Karpas-422 (cell line): ENCODE measurements at regions not wholly inside any gene's neighbourhood (a gene's known extent, or its start where the extent isn't known, plus 50 kb on each side); places are given as distances from the start of the nearest gene placed in this dataset.
"Not testable (repeated sequence)": the region's sequence is repeated elsewhere in the genome, so short reads cannot be mapped to it uniquely, and the experiment has no call there.

Experiments used
- DNase-seq: peaks from one replicate; pipeline ENCODE4 v3.0.0-alpha.2; 2015
- H2AFZ ChIP-seq: fragments of 200-600 bp; sonication (generic); 2 replicates; pipeline ENCODE4 v1.6.1; 2014; ENCODE audit warnings: antibody characterized with exemption, low read length, mixed read lengths
- H3K27ac ChIP-seq: fragments of 200-600 bp; sonication (generic); 2 replicates; pipeline ENCODE4 v1.5.1; 2014; ENCODE audit warnings: mild to moderate bottlenecking, low read length, moderate library complexity
- H3K27me3 ChIP-seq: fragments of 200-600 bp; sonication (generic); 2 replicates; pipeline ENCODE4 v1.6.1; 2014; ENCODE audit warnings: low read length, mixed read lengths
- H3K36me3 ChIP-seq: fragments of 200-600 bp; sonication (generic); 2 replicates; pipeline ENCODE4 v1.6.1; 2014; ENCODE audit warnings: low read length, mixed read lengths; ENCODE audit not compliant: insufficient read depth
- H3K4me1 ChIP-seq: fragments of 200-600 bp; sonication (generic); 2 replicates; pipeline ENCODE4 v1.6.1; 2014; ENCODE audit warnings: mild to moderate bottlenecking, low read length, mixed read lengths
- H3K4me2 ChIP-seq: fragments of 200-600 bp; sonication (generic); 2 replicates; pipeline ENCODE4 v1.6.1; 2014; ENCODE audit warnings: low read length, low read depth, mild to moderate bottlenecking; ENCODE audit not compliant: poor library complexity, severe bottlenecking
- H3K4me3 ChIP-seq: fragments of 200-600 bp; sonication (generic); 2 replicates; pipeline ENCODE4 v1.5.1; 2014; ENCODE audit warnings: mild to moderate bottlenecking, antibody characterized with exemption, low read length, mixed read lengths
- H3K79me2 ChIP-seq: fragments of 200-600 bp; sonication (generic); 2 replicates; pipeline ENCODE4 v1.6.1; 2014; ENCODE audit warnings: mild to moderate bottlenecking, low read length, mixed read lengths
- H3K9ac ChIP-seq: fragments of 200-600 bp; sonication (generic); 2 replicates; pipeline ENCODE4 v1.6.0; 2014; ENCODE audit warnings: low read length
- H3K9me2 ChIP-seq: fragments of 200-600 bp; sonication (generic), shearing (Covaris generic); replicated peaks from 2 replicates; pipeline ENCODE4 v1.6.0; 2014; ENCODE audit warnings: mild to moderate bottlenecking, low read length, moderate library complexity; ENCODE audit not compliant: insufficient read depth
- H3K9me3 ChIP-seq: fragments of 300-700, 200-600 bp; sonication (generic); 2 replicates; pipeline ENCODE4 v1.6.1; 2014; ENCODE audit warnings: low read length, mixed read lengths
- H4K20me1 ChIP-seq: fragments of 200-600 bp; sonication (generic); 2 replicates; pipeline ENCODE4 v1.6.1; 2014; ENCODE audit warnings: mild to moderate bottlenecking, antibody characterized with exemption, low read length, low read depth; ENCODE audit not compliant: insufficient read depth

DNA sequence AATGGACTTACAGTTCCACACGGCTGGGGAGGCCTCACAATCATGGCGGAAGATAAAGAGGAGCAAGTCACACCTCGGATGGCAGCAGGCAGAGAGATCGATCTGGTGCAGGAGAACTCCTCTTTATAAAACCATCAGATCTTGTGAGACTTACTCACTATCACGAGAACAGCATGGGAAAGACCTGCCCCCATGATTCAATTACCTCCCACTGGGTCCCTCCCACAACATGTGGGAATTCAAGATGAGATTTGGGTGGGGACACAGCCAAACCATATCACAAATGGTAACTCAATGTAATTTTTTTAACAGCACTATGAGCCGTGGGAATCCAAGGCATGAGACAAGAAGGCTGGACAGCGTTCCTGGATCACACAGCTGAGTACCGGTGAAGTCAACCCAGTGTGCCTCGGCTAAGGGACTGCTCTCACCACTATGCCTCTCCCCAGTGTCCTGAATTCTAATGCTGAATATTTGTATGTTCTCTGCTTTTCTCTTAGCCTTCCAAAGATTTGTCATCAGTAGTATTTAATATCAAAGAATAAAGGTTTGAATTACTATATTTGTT, 84.3 kb downstream of the IRS2 start:
- not testable (repeated sequence) for H3K27me3 ChIP-seq, H3K27ac ChIP-seq, H2AFZ ChIP-seq, H3K9me2 ChIP-seq, DNase-seq, H3K9ac ChIP-seq, H3K4me2 ChIP-seq, H3K4me3 ChIP-seq, H3K9me3 ChIP-seq, H4K20me1 ChIP-seq, H3K36me3 ChIP-seq, H3K79me2 ChIP-seq, H3K4me1 ChIP-seq

DNA sequence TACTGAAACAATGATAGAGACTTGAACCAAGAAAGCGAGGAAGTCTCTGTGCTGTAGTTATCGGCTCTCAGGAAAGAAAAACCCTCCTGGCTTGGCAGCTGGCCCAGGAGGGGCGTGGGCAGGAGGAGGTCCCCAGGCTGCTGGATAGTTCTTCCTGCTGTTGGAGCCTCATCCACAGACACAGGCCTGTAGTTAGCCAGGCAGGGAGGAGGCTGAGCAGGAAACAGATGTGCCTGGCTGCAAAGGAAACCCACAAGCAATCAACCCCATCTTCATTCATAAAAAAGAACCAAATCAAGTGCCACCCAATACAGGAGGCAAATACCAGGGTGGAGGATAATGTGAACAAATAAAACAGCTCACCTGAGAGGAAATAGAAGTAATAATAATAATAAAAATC, 86.2 kb downstream of the IRS2 start:
- DNase-seq, result no peak
- H4K20me1 ChIP-seq, result no peaks in the 10 kb centered on the region
- H3K4me1 ChIP-seq, result no peaks in the 10 kb centered on the region
- no peak overlapping the region for H3K9ac ChIP-seq
- H3K36me3 ChIP-seq, result no peaks in the 10 kb centered on the region
- no peak overlapping the region for H2AFZ ChIP-seq
- no peaks in the 10 kb centered on the region for H3K9me2 ChIP-seq
- H3K27me3 ChIP-seq, result no peaks in the 10 kb centered on the region
- no peak overlapping the region for H3K4me3 ChIP-seq
- H3K9me3 ChIP-seq, result no peaks in the 10 kb centered on the region
- no peak overlapping the region for H3K27ac ChIP-seq
- no peaks in the 10 kb centered on the region for H3K79me2 ChIP-seq
- no peak overlapping the region for H3K4me2 ChIP-seq

DNA sequence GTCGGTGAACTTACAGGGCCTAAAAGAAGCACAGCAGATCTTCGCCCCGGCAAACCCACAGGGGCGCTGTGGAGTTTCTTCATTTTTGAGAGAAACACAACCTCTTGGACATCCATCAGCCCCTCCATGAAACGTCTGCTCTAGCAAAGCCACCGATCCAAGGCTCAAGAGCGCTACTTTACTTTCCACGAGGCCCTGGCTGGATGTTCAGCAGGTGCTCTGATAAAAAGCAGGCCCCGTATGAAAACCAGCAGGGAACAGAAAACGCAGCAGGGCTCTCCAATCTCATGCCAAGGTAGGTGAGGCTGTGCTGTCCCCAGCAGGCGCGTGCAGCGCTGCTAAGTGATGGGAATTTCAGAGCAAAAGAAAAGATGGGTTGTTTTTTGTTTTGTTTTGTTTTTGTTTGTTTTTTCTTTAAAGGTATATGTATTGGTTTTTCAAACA, 86.7 kb downstream of the IRS2 start:
- H3K4me2 ChIP-seq, result no peak overlapping the region
- no peak overlapping the region for H2AFZ ChIP-seq
- no peaks in the 10 kb centered on the region for H3K79me2 ChIP-seq
- no peak overlapping the region for H3K4me3 ChIP-seq
- no peaks in the 10 kb centered on the region for H3K4me1 ChIP-seq
- no peaks in the 10 kb centered on the region for H3K9me2 ChIP-seq
- H3K9me3 ChIP-seq, result no peaks in the 10 kb centered on the region
- no peaks in the 10 kb centered on the region for H3K36me3 ChIP-seq
- no peaks in the 10 kb centered on the region for H4K20me1 ChIP-seq
- no peak overlapping the region for H3K9ac ChIP-seq
- H3K27ac ChIP-seq, result no peak overlapping the region
- H3K27me3 ChIP-seq, result no peaks in the 10 kb centered on the region
- DNase-seq, result no peak

DNA sequence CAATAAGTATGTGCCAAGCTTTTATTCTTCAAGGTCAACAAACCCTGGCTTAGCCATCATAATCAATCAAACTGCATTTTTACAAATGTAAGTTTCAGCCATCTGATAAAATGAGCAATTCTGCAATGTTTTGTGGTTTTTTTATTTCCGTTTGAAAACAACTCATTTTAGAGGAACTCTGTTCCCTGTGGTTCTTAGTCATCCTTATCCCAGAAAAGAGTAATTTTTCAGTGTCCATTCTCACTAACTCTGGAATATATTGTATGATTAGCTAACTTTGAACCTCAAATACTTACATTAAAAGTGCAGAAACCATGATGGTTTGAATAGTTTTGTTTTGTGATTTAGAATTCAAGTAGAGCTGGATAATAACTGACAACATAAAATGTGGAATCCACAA, 87.6 kb downstream of the IRS2 start:
- Histone ChIP-seq H3K4me2 (no peak overlapping the region), H3K36me3 (no peaks in the 10 kb centered on the region), H3K9me2 (no peaks in the 10 kb centered on the region), H4K20me1 (no peaks in the 10 kb centered on the region), H3K27ac (no peak overlapping the region), H3K27me3 (no peaks in the 10 kb centered on the region), H3K4me1 (no peaks in the 10 kb centered on the region), H3K4me3 (no peak overlapping the region), H3K9ac (no peak overlapping the region), H3K79me2 (no peaks in the 10 kb centered on the region), H2AFZ (no peak overlapping the region), H3K9me3 (no peaks in the 10 kb centered on the region)
- no peak for DNase-seq

DNA sequence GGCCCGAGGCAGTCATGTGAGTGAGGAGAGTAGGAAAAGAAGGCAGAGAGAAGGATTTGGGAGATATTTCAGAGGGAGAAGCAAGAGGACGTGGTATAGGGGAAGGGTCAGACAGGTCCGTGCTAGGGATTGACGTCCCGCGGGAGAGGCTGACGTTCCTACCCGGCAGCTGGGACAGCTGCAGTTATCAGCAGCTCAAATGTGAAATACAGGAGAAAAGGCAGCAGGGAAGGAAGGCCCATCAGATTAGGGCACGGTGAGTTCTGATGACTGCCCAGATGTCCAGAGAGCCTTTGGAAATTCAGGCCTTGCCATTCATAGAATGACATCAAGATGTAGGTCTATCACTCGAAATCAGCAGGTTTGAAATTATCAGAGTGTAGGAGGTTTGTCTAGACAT, 88.4 kb downstream of the IRS2 start:
- Histone ChIP-seq H2AFZ (no peak overlapping the region), H3K79me2 (no peaks in the 10 kb centered on the region), H3K9ac (no peak overlapping the region), H3K4me2 (no peak overlapping the region), H3K27me3 (no peaks in the 10 kb centered on the region), H3K9me3 (no peaks in the 10 kb centered on the region), H3K9me2 (no peaks in the 10 kb centered on the region), H3K4me3 (no peak overlapping the region), H3K27ac (no peak overlapping the region), H3K36me3 (no peaks in the 10 kb centered on the region), H4K20me1 (no peaks in the 10 kb centered on the region), H3K4me1 (no peaks in the 10 kb centered on the region)
- no peak for DNase-seq

DNA sequence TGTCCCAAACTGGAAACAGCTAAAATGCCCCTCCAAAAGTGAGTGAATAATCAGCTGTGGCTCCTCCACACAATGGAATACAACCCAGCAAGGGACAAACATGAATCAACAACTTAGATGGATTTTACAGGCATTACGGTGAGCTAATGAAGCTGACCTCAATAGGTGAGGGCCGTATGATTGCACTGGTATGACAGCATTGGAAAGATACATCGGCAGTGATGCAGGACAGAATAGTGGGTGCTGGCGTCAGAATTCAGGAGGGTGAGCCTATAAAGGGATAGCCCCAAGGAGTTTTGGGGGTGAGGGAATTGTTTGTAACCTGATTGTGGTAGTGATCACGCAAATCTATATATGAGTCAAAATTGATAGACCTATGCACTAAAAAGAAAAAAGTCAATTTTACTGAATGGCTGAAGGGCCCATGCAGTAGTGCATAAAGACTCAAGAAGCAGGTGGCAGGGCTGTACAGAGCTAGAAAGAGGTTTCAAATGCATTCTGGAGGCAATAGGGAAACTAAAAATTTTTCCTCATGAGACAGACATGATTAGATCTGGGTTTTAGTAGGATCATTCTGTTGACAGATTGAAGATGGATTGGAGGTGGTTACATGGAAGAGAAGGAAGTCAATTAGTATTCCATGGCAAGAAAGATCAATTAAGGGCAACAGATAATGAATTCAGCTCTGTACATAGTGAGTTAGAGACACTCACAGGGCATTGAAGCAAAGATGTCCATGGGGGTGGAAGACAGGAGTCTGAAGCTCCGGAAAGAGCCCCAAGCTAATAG, 90.8 kb downstream of the IRS2 start:
- Histone ChIP-seq H3K4me2 (no peak overlapping the region), H3K9me2 (no peaks in the 10 kb centered on the region), H3K9ac (no peak overlapping the region), H3K36me3 (no peaks in the 10 kb centered on the region), H3K79me2 (no peaks in the 10 kb centered on the region), H3K9me3 (no peaks in the 10 kb centered on the region), H2AFZ (no peak overlapping the region), H4K20me1 (no peaks in the 10 kb centered on the region), H3K27me3 (no peaks in the 10 kb centered on the region), H3K27ac (no peak overlapping the region), H3K4me1 (no peaks in the 10 kb centered on the region), H3K4me3 (no peak overlapping the region)
- no peak for DNase-seq

DNA sequence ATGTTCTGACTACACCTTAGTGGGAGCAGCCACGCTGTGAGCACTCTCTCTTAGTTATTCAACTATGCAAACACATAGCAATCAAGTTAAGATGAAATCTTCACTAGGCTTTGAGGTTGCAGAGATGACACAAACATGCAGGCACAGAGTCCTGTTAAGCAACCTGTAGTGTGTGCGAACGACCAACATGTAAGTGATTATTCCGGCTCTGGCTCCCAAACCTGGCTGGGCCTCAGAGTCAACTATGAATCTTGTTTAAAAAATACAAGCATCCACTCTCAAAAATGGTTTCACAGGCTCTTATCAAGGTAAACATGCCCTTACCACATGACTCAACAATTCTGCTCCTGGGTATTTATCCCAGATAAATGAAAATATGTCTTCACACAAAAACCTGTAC, 91.4 kb downstream of the IRS2 start:
- Histone ChIP-seq H3K36me3 (no peaks in the 10 kb centered on the region), H3K27ac (no peak overlapping the region), H3K79me2 (no peaks in the 10 kb centered on the region), H3K4me3 (no peak overlapping the region), H2AFZ (no peak overlapping the region), H3K9ac (no peak overlapping the region), H3K4me2 (no peak overlapping the region), H4K20me1 (no peaks in the 10 kb centered on the region), H3K9me2 (no peaks in the 10 kb centered on the region), H3K9me3 (no peaks in the 10 kb centered on the region), H3K4me1 (no peaks in the 10 kb centered on the region), H3K27me3 (no peaks in the 10 kb centered on the region)
- DNase-seq, result no peak

DNA sequence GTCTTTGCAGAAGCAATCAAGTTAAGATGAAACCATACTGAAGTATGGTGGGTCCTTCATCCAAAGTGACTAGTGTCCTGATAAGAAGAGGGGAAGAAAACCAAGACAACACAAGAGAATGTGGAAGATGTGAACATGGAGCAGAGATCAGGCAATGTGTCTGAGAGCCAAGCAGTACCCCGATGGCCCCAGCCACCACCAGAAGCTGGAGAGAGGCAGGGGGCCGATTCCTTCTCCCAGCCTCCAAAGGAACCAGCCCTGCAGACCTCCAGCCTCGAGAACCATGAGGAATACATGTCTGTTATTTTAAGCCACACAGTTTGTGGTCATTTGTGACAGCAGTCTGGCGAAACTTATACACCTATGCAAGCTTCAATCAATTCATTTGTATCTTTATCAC, 93.2 kb downstream of the IRS2 start:
- Histone ChIP-seq H3K36me3 (no peaks in the 10 kb centered on the region), H3K9me3 (no peaks in the 10 kb centered on the region), H3K27ac (no peak overlapping the region), H3K4me2 (no peak overlapping the region), H2AFZ (no peak overlapping the region), H3K79me2 (no peaks in the 10 kb centered on the region), H3K27me3 (no peaks in the 10 kb centered on the region), H3K9me2 (no peaks in the 10 kb centered on the region), H3K4me3 (no peak overlapping the region), H3K9ac (no peak overlapping the region), H4K20me1 (no peaks in the 10 kb centered on the region), H3K4me1 (no peaks in the 10 kb centered on the region)
- DNase-seq, result no peak
